Liver (tissue), 8 donors: ENCODE measurements at regions not wholly inside any gene's neighbourhood (a gene's known extent, or its start where the extent isn't known, plus 50 kb on each side); places are given as distances from the start of the nearest gene placed in this dataset.

ENCODE experiments used
- DNase-seq: peaks from one replicate; pipeline ENCODE4 v3.0.0-alpha.2; 2017; ENCODE audit warnings: low spot score
- H3K27ac ChIP-seq, 2 donors: one replicate each; pipeline ENCODE4 v1.7.0; 2013; ENCODE audit warnings: inconsistent platforms in 2 of 2, low read length in 2 of 2, control low read depth in 1 of 2, low read depth in 1 of 2, mild to moderate bottlenecking in 1 of 2
- H3K27me3 ChIP-seq, 4 donors: one replicate each; pipeline versions ENCODE4 v1.6.1 to v1.7.0; 2013; ENCODE audit warnings: low read length in 3 of 4, inconsistent platforms in 1 of 4, mild to moderate bottlenecking in 1 of 4, moderate library complexity in 1 of 4; ENCODE audit not compliant: control insufficient read depth in 4 of 4, insufficient read depth in 4 of 4
- H3K36me3 ChIP-seq, 4 donors: one replicate each; pipeline versions ENCODE4 v1.6.1 to v1.7.0; 2013; ENCODE audit warnings: low read length in 3 of 4, mild to moderate bottlenecking in 3 of 4, low read depth in 1 of 4, moderate library complexity in 1 of 4; ENCODE audit not compliant: control insufficient read depth in 4 of 4, insufficient read depth in 3 of 4
- H3K4me1 ChIP-seq, 4 donors: one replicate each; pipeline versions ENCODE4 v1.6.1 to v1.7.0; 2013; ENCODE audit warnings: low read length in 3 of 4, mild to moderate bottlenecking in 3 of 4, moderate library complexity in 1 of 4; ENCODE audit not compliant: control insufficient read depth in 4 of 4, insufficient read depth in 4 of 4
- H3K4me3 ChIP-seq, 3 donors: one replicate each; pipeline versions ENCODE4 v1.6.1 to v1.7.0; 2013; ENCODE audit warnings: low read length in 3 of 3, control low read depth in 1 of 3, low read depth in 1 of 3, mild to moderate bottlenecking in 1 of 3
- H3K9ac ChIP-seq, 2 donors: one replicate each; pipeline ENCODE4 v1.7.0; 2013; ENCODE audit warnings: low read length in 2 of 2, mild to moderate bottlenecking in 2 of 2, moderate library complexity in 2 of 2, control low read depth in 1 of 2, low read depth in 1 of 2
- H3K9me3 ChIP-seq, 4 donors: one replicate each; pipeline versions ENCODE4 v1.6.1 to v1.7.0; 2013; ENCODE audit warnings: low read length in 3 of 4; ENCODE audit not compliant: control insufficient read depth in 4 of 4
- EGR1 ChIP-seq, 2 donors: IDR thresholded peaks; 2 replicates each; pipeline ENCODE4 v1.6.1; 2016 to 2018; ENCODE audit warnings: antibody characterized with exemption in 2 of 2, low read depth in 2 of 2
- FOXA1 ChIP-seq: IDR thresholded peaks from 2 replicates; pipeline ENCODE4 v1.6.1; 2016; ENCODE audit warnings: antibody characterized with exemption
- FOXA2 ChIP-seq: IDR thresholded peaks from 2 replicates; pipeline ENCODE4 v1.6.1; 2016; ENCODE audit warnings: antibody characterized with exemption
- GABPA ChIP-seq, 2 donors: IDR thresholded peaks in 1 of 2; conservative IDR thresholded peaks in 1 of 2; 2 replicates each; pipeline ENCODE4 v1.6.1; 2016; ENCODE audit warnings: antibody characterized with exemption in 2 of 2, mild to moderate bottlenecking in 1 of 2, moderate library complexity in 1 of 2
- HNF4A ChIP-seq, 2 donors: conservative IDR thresholded peaks; 2 replicates each; pipeline ENCODE4 v1.6.1; 2016; ENCODE audit warnings: antibody characterized with exemption in 2 of 2, mild to moderate bottlenecking in 2 of 2
- HNF4G ChIP-seq: IDR thresholded peaks from 2 replicates; pipeline ENCODE4 v1.6.1; 2016; ENCODE audit warnings: antibody characterized with exemption
- JUND ChIP-seq, 2 donors: IDR thresholded peaks; 2 replicates each; pipeline ENCODE4 v1.6.1; 2016; ENCODE audit warnings: antibody characterized with exemption in 2 of 2
- NR2F2 ChIP-seq: IDR thresholded peaks from 2 replicates; pipeline ENCODE4 v1.6.1; 2016; ENCODE audit warnings: antibody characterized with exemption
- RAD21 ChIP-seq, 2 donors: IDR thresholded peaks; 2 replicates each; pipeline ENCODE4 v1.6.1; 2016; ENCODE audit warnings: antibody characterized with exemption in 2 of 2, mild to moderate bottlenecking in 2 of 2
- RXRA ChIP-seq, 2 donors: IDR thresholded peaks; 2 replicates each; pipeline ENCODE4 v1.6.1; 2017 to 2018; ENCODE audit warnings: antibody characterized with exemption in 2 of 2, mild to moderate bottlenecking in 1 of 2
- SP1 ChIP-seq: IDR thresholded peaks from 2 replicates; pipeline ENCODE4 v1.6.1; 2018; ENCODE audit warnings: antibody characterized with exemption, mild to moderate bottlenecking
- TAF1 ChIP-seq: conservative IDR thresholded peaks from 2 replicates; pipeline ENCODE4 v1.6.1; 2016; ENCODE audit warnings: antibody characterized with exemption, mild to moderate bottlenecking
- YY1 ChIP-seq: IDR thresholded peaks from 2 replicates; pipeline ENCODE4 v1.6.1; 2016; ENCODE audit warnings: antibody characterized with exemption, mild to moderate bottlenecking
- WGBS: extraction: QIAGEN DNeasy Blood & Tissue Kit; methylation state at CpG from one replicate; pipeline ENCODE4 v1.1.7; 2013; 5-methylcytosine and 5-hydroxymethylcytosine counted together
- TF ChIP-seq, protein P1 (sequence below): IDR thresholded peaks from 2 replicates; pipeline ENCODE4 v1.6.1; 2016; ENCODE audit warnings: antibody characterized with exemption
- TF ChIP-seq, protein P2 (sequence below): fragments of 150-350 bp; IDR thresholded peaks from 2 replicates; pipeline ENCODE4 v1.5.1; 2017; ENCODE audit warnings: improper control_type of control experiment, low read depth, low read length; ENCODE audit not compliant: missing input control
- TF ChIP-seq, protein P3 (sequence below): IDR thresholded peaks from 2 replicates; pipeline ENCODE4 v1.6.1; 2016; ENCODE audit warnings: antibody characterized with exemption, mild to moderate bottlenecking
- TF ChIP-seq, protein P4 (sequence below): IDR thresholded peaks from 2 replicates; pipeline ENCODE4 v1.6.1; 2016; ENCODE audit warnings: antibody characterized with exemption
- TF ChIP-seq, protein P5 (sequence below): IDR thresholded peaks from 2 replicates; pipeline ENCODE4 v1.6.1; 2016; ENCODE audit warnings: antibody characterized with exemption
- donor health status: healthy.
- donor health status: healthy.
- donor health status: healthy.
- donor health status: healthy.
- donor health status: healthy.

DNA sequence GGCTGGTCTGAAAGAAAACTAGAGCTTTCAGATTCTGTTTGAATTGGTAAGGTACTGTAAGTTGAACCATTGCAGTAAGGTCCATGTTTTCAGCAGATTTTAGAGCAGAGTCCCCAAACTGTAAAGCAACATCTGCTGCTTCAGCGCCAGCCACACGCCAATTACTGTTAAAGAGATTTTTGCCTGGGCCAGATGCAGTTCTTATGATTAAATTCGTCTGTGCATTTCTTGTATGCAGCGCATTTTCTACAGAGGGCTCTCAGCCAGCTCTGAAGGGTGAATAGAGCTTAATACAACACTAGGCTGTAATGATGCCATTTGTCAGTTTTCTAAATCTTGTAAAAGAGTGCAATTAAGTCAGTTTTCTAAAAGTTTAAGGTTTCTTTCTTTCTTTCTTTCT is 246.3 kb downstream of the COX7C start:
- no peak for DNase-seq
- 84% methylated on average over 4 of the region's 4 CpGs for WGBS
- no peak overlapping the region for H3K27ac ChIP-seq
- no peak overlapping the region for H3K4me3 ChIP-seq
- no peak overlapping the region for H3K9ac ChIP-seq
- no peak for TF ChIP-seq NR2F2
- TF ChIP-seq TAF1, result no peak
- TF ChIP-seq, protein P1, sequence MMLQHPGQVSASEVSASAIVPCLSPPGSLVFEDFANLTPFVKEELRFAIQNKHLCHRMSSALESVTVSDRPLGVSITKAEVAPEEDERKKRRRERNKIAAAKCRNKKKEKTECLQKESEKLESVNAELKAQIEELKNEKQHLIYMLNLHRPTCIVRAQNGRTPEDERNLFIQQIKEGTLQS, result no peak
- TF ChIP-seq, protein P2, sequence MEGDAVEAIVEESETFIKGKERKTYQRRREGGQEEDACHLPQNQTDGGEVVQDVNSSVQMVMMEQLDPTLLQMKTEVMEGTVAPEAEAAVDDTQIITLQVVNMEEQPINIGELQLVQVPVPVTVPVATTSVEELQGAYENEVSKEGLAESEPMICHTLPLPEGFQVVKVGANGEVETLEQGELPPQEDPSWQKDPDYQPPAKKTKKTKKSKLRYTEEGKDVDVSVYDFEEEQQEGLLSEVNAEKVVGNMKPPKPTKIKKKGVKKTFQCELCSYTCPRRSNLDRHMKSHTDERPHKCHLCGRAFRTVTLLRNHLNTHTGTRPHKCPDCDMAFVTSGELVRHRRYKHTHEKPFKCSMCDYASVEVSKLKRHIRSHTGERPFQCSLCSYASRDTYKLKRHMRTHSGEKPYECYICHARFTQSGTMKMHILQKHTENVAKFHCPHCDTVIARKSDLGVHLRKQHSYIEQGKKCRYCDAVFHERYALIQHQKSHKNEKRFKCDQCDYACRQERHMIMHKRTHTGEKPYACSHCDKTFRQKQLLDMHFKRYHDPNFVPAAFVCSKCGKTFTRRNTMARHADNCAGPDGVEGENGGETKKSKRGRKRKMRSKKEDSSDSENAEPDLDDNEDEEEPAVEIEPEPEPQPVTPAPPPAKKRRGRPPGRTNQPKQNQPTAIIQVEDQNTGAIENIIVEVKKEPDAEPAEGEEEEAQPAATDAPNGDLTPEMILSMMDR, result no peak
- TF ChIP-seq FOXA2, result no peak
- TF ChIP-seq, protein P3, sequence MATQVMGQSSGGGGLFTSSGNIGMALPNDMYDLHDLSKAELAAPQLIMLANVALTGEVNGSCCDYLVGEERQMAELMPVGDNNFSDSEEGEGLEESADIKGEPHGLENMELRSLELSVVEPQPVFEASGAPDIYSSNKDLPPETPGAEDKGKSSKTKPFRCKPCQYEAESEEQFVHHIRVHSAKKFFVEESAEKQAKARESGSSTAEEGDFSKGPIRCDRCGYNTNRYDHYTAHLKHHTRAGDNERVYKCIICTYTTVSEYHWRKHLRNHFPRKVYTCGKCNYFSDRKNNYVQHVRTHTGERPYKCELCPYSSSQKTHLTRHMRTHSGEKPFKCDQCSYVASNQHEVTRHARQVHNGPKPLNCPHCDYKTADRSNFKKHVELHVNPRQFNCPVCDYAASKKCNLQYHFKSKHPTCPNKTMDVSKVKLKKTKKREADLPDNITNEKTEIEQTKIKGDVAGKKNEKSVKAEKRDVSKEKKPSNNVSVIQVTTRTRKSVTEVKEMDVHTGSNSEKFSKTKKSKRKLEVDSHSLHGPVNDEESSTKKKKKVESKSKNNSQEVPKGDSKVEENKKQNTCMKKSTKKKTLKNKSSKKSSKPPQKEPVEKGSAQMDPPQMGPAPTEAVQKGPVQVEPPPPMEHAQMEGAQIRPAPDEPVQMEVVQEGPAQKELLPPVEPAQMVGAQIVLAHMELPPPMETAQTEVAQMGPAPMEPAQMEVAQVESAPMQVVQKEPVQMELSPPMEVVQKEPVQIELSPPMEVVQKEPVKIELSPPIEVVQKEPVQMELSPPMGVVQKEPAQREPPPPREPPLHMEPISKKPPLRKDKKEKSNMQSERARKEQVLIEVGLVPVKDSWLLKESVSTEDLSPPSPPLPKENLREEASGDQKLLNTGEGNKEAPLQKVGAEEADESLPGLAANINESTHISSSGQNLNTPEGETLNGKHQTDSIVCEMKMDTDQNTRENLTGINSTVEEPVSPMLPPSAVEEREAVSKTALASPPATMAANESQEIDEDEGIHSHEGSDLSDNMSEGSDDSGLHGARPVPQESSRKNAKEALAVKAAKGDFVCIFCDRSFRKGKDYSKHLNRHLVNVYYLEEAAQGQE, result no peak
- no peak for TF ChIP-seq JUND (IDR thresholded peaks at IDR 0.05)
- no peak for TF ChIP-seq RXRA (IDR thresholded peaks at IDR 0.05)
- TF ChIP-seq, protein P4, sequence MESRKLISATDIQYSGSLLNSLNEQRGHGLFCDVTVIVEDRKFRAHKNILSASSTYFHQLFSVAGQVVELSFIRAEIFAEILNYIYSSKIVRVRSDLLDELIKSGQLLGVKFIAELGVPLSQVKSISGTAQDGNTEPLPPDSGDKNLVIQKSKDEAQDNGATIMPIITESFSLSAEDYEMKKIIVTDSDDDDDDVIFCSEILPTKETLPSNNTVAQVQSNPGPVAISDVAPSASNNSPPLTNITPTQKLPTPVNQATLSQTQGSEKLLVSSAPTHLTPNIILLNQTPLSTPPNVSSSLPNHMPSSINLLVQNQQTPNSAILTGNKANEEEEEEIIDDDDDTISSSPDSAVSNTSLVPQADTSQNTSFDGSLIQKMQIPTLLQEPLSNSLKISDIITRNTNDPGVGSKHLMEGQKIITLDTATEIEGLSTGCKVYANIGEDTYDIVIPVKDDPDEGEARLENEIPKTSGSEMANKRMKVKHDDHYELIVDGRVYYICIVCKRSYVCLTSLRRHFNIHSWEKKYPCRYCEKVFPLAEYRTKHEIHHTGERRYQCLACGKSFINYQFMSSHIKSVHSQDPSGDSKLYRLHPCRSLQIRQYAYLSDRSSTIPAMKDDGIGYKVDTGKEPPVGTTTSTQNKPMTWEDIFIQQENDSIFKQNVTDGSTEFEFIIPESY, result no peak
- no peak for TF ChIP-seq HNF4G
- no peak for TF ChIP-seq RAD21 (IDR thresholded peaks at IDR 0.05)
- TF ChIP-seq GABPA (IDR thresholded peaks at IDR 0.05 in 1 of 2, conservative IDR thresholded peaks at IDR 0.05 in 1 of 2), result no peak
- TF ChIP-seq EGR1 (IDR thresholded peaks at IDR 0.05; ENCODE audit: low read depth in 2 of 2), result no peak
- TF ChIP-seq YY1, result no peak
- TF ChIP-seq HNF4A (conservative IDR thresholded peaks at IDR 0.05), result no peak
- TF ChIP-seq FOXA1, result no peak
- TF ChIP-seq SP1, result no peak
- TF ChIP-seq, protein P5, sequence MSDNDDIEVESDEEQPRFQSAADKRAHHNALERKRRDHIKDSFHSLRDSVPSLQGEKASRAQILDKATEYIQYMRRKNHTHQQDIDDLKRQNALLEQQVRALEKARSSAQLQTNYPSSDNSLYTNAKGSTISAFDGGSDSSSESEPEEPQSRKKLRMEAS, result no peak
- no peaks in the 10 kb centered on the region for H3K36me3 ChIP-seq
- no peaks in the 10 kb centered on the region for H3K4me1 ChIP-seq
- H3K27me3 ChIP-seq, result peaks cover 0 to 3% (median 1%) of the 10 kb centered on the region in 4 donors
- no peaks in the 10 kb centered on the region for H3K9me3 ChIP-seq
